ENCODE measurements at regions not wholly inside any gene's neighbourhood (a gene's known extent, or its start where the extent isn't known, plus 50 kb on each side); places are given as distances from the start of the nearest gene placed in this dataset.

DNA sequence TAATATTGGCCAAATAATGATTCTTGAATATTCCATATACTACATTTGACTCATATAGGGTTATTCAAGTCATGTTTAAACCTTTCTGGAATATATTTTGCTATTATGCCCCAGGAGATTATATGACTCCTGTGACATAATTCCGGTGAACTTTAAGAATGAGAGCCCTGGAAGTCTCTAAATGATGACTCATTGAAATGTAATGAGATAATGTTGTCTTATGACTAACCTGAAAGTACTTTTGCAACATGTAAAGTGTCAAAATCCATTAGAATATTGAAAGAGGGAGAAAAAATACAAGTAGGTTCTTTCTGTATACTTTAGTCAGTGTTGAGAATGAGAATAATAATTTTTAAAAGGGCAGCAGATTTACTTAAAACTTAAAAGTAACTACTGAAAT is 830.4 kb downstream of the MAT2B start:
- TF ChIP-seq POLR2A (IDR thresholded peaks at IDR 0.05) (no peak), CTCF (IDR thresholded peaks at IDR 0.05) (no peak)

Measured in thyroid gland (tissue), 4 donors.